ENCODE measurements at regions not wholly inside any gene's neighbourhood (a gene's known extent, or its start where the extent isn't known, plus 50 kb on each side); places are given as distances from the start of the nearest gene placed in this dataset.

GRCh38 chr7:25580141-25580540, 351.9 kb upstream of the NPVF start:
- 80 to 89% methylated on average over 4 of the region's 4 CpGs for WGBS, 2 donors
- H3K4me3 ChIP-seq (ENCODE audit: low read depth, poor library complexity, severe bottlenecking), result no peak overlapping the region
- no peak for TF ChIP-seq CTCF (IDR thresholded peaks at IDR 0.05)
- TF ChIP-seq POLR2A (IDR thresholded peaks at IDR 0.05), result no peak
- intact Hi-C loops (cut with DNase I; ENCODE audit: low total_unique reads), result no loop called here
- no peak for DNase-seq (ENCODE audit: low spot score in 2 of 2)

- intact Hi-C loops (cut with DNase I; ENCODE audit: low total_unique reads), result no loop called here
- H3K4me3 ChIP-seq (ENCODE audit: low read depth, poor library complexity, severe bottlenecking), result no peak overlapping the region
- no peak for DNase-seq (ENCODE audit: low spot score in 2 of 2)
- 87 to 89% methylated on average over 2 of the region's 2 CpGs for WGBS, 2 donors
- TF ChIP-seq CTCF (IDR thresholded peaks at IDR 0.05) (no peak), POLR2A (IDR thresholded peaks at IDR 0.05) (no peak)
Measured at GRCh38 chr7:25583621-25584020, 355.3 kb upstream of the NPVF start.

- TF ChIP-seq CTCF (IDR thresholded peaks at IDR 0.05) (no peak), POLR2A (IDR thresholded peaks at IDR 0.05) (no peak)
- intact Hi-C loops (cut with DNase I; ENCODE audit: low total_unique reads), result no loop called here
- no peak for DNase-seq (ENCODE audit: low spot score in 2 of 2)
- whole genome bisulfite sequencing, 2 donors, result 73 to 81% methylated on average over 10 of the region's 10 CpGs
- no peak overlapping the region for H3K4me3 ChIP-seq (ENCODE audit: low read depth, poor library complexity, severe bottlenecking)
Measured at GRCh38 chr7:25584112-25584938, 356.0 kb upstream of the NPVF start.

GRCh38 chr7:25586513-25586912, 358.2 kb upstream of the NPVF start:
- TF ChIP-seq CTCF (IDR thresholded peaks at IDR 0.05) (no peak), POLR2A (IDR thresholded peaks at IDR 0.05) (no peak)
- no peak overlapping the region for H3K4me3 ChIP-seq (ENCODE audit: low read depth, poor library complexity, severe bottlenecking)
- intact Hi-C loops (cut with DNase I; ENCODE audit: low total_unique reads), result no loop called here
- DNase-seq (ENCODE audit: low spot score in 2 of 2), result no peak
- 80 to 84% methylated on average over 5 of the region's 5 CpGs for WGBS, 2 donors

GRCh38 chr7:25594122-25594521, 365.8 kb upstream of the NPVF start:
- intact Hi-C loops (cut with DNase I; ENCODE audit: low total_unique reads), result no loop called here
- DNase-seq (ENCODE audit: low spot score in 2 of 2), result no peak
- TF ChIP-seq CTCF (IDR thresholded peaks at IDR 0.05) (no peak), POLR2A (IDR thresholded peaks at IDR 0.05) (no peak)
- WGBS, 2 donors, result 80 to 95% methylated on average over 3 of the region's 3 CpGs
- H3K4me3 ChIP-seq (ENCODE audit: low read depth, poor library complexity, severe bottlenecking), result no peak overlapping the region

GRCh38 chr7:25594728-25595127, 366.4 kb upstream of the NPVF start:
- no peak for DNase-seq (ENCODE audit: low spot score in 2 of 2)
- intact Hi-C loops (cut with DNase I; ENCODE audit: low total_unique reads), result no loop called here
- 78 to 89% methylated on average over 2 of the region's 2 CpGs for WGBS, 2 donors
- no peak overlapping the region for H3K4me3 ChIP-seq (ENCODE audit: low read depth, poor library complexity, severe bottlenecking)
- no peak for TF ChIP-seq POLR2A (IDR thresholded peaks at IDR 0.05)
- no peak for TF ChIP-seq CTCF (IDR thresholded peaks at IDR 0.05)
